ENCODE measurements at regions not wholly inside any gene's neighbourhood (a gene's known extent, or its start where the extent isn't known, plus 50 kb on each side); places are given as distances from the start of the nearest gene placed in this dataset.

DNA sequence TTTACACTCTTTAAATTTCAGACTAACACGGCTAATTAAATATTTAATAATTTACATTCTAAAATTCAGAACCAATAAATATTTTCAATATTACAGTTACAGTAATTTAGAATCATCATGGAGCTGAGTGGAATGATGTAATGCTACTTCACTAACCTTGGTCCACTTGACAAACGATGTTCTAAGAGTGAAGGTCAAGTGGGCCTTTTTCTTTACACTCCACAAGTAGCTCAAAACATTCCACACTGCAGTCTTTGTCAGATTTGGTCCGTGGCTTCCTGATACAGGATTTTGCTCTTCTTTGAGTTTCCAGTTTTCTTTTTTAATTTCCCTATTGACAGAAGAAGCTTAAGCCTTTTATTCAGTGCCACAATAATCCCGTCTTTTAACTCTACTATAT lies 164.6 kb upstream of the NRIP1 start:
- DNase-seq (ENCODE audit: low read depth in 1 of 2, low spot score in 1 of 2), result no peak
- no peak overlapping the region for H3K4me3 ChIP-seq (replicated peaks; ENCODE audit: insufficient read depth, low read length)
- H3K27ac ChIP-seq (replicated peaks), result no peak overlapping the region
- no peaks in the 10 kb centered on the region for H3K27me3 ChIP-seq (ENCODE audit: insufficient read depth, poor library complexity, severe bottlenecking)
- TF ChIP-seq CTCF (IDR thresholded peaks at IDR 0.05; ENCODE audit: insufficient read depth, low read length) (no peak), POLR2AphosphoS5 (IDR thresholded peaks at IDR 0.05; ENCODE audit: low read depth) (no peak), GABPA (IDR thresholded peaks at IDR 0.05; ENCODE audit: low read depth) (no peak), SPI1 (IDR thresholded peaks at IDR 0.05; ENCODE audit: borderline replicate concordance, low read depth) (no peak)
- TF ChIP-seq, protein P1, sequence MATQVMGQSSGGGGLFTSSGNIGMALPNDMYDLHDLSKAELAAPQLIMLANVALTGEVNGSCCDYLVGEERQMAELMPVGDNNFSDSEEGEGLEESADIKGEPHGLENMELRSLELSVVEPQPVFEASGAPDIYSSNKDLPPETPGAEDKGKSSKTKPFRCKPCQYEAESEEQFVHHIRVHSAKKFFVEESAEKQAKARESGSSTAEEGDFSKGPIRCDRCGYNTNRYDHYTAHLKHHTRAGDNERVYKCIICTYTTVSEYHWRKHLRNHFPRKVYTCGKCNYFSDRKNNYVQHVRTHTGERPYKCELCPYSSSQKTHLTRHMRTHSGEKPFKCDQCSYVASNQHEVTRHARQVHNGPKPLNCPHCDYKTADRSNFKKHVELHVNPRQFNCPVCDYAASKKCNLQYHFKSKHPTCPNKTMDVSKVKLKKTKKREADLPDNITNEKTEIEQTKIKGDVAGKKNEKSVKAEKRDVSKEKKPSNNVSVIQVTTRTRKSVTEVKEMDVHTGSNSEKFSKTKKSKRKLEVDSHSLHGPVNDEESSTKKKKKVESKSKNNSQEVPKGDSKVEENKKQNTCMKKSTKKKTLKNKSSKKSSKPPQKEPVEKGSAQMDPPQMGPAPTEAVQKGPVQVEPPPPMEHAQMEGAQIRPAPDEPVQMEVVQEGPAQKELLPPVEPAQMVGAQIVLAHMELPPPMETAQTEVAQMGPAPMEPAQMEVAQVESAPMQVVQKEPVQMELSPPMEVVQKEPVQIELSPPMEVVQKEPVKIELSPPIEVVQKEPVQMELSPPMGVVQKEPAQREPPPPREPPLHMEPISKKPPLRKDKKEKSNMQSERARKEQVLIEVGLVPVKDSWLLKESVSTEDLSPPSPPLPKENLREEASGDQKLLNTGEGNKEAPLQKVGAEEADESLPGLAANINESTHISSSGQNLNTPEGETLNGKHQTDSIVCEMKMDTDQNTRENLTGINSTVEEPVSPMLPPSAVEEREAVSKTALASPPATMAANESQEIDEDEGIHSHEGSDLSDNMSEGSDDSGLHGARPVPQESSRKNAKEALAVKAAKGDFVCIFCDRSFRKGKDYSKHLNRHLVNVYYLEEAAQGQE (IDR thresholded peaks at IDR 0.05; ENCODE audit: insufficient replicate concordance, low read depth), result no peak

GRCh38 chr21:15233611-15234010 lies 168.8 kb upstream of the NRIP1 start:
- DNase-seq (ENCODE audit: low read depth in 1 of 2, low spot score in 1 of 2), result no peak
- TF ChIP-seq, protein P1 (IDR thresholded peaks at IDR 0.05; ENCODE audit: insufficient replicate concordance, low read depth), result no peak
- TF ChIP-seq SPI1 (IDR thresholded peaks at IDR 0.05; ENCODE audit: borderline replicate concordance, low read depth) (no peak), GABPA (IDR thresholded peaks at IDR 0.05; ENCODE audit: low read depth) (no peak), POLR2AphosphoS5 (IDR thresholded peaks at IDR 0.05; ENCODE audit: low read depth) (no peak), CTCF (IDR thresholded peaks at IDR 0.05; ENCODE audit: insufficient read depth, low read length) (no peak)
- H3K4me3 ChIP-seq (replicated peaks; ENCODE audit: insufficient read depth, low read length), result no peak overlapping the region
- H3K27me3 ChIP-seq (ENCODE audit: insufficient read depth, poor library complexity, severe bottlenecking), result no peaks in the 10 kb centered on the region
- no peak overlapping the region for H3K27ac ChIP-seq (replicated peaks)

DNA sequence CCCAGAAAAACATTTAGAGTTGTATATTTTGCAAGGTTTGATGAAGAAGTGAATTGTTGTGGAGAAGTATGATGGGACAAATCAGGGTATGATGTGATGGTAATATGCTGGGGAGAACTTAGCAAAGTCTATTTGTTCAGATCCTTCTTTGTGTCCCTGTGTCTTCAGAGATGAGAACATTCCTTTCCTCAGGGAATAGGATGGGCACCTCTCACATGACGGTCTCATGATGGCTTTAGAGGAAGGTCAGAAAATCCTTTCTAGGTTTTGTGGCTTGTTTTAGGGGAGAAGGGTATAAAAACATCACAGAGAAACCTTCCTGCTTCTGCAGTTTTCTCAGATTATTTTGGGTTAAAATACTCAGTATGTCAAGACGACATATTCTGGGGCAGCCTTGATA lies 171.3 kb upstream of the NRIP1 start:
- no peaks in the 10 kb centered on the region for H3K27me3 ChIP-seq (ENCODE audit: insufficient read depth, poor library complexity, severe bottlenecking)
- H3K27ac ChIP-seq (replicated peaks), result no peak overlapping the region
- no peak for DNase-seq (ENCODE audit: low read depth in 1 of 2, low spot score in 1 of 2)
- no peak overlapping the region for H3K4me3 ChIP-seq (replicated peaks; ENCODE audit: insufficient read depth, low read length)
- no peak for TF ChIP-seq SPI1 (IDR thresholded peaks at IDR 0.05; ENCODE audit: borderline replicate concordance, low read depth)
- no peak for TF ChIP-seq POLR2AphosphoS5 (IDR thresholded peaks at IDR 0.05; ENCODE audit: low read depth)
- TF ChIP-seq CTCF (IDR thresholded peaks at IDR 0.05; ENCODE audit: insufficient read depth, low read length), result no peak
- TF ChIP-seq, protein P1 (IDR thresholded peaks at IDR 0.05; ENCODE audit: insufficient replicate concordance, low read depth), result no peak
- no peak for TF ChIP-seq GABPA (IDR thresholded peaks at IDR 0.05; ENCODE audit: low read depth)
